ENCODE measurements at regions not wholly inside any gene's neighbourhood (a gene's known extent, or its start where the extent isn't known, plus 50 kb on each side); places are given as distances from the start of the nearest gene placed in this dataset.

DNA sequence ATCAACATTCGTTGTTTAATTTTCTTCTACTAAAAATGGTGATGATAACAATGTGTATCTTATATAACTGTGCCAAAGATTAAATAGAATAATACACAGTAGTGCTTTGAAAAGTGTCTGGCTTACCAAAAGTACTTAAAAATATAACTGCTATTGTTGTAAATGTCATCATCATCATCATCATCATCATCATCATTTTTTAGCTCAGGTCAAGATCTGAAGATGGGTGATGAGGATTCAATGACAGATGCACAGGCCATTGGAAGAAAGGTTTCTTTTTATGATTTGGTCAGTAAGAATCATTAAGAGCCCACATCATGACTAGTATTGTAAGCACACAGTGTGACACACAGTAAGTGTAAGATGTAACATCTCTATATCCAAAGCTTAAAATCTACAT lies 795.2 kb downstream of the SLC4A3 start:
- H3K9me3 ChIP-seq (ENCODE audit: control insufficient read depth in 1 of 2, insufficient read depth in 1 of 2, low read length in 2 of 2), result peaks cover 0 to 4% of the 10 kb centered on the region in 2 experiments
- TF ChIP-seq, protein P1, sequence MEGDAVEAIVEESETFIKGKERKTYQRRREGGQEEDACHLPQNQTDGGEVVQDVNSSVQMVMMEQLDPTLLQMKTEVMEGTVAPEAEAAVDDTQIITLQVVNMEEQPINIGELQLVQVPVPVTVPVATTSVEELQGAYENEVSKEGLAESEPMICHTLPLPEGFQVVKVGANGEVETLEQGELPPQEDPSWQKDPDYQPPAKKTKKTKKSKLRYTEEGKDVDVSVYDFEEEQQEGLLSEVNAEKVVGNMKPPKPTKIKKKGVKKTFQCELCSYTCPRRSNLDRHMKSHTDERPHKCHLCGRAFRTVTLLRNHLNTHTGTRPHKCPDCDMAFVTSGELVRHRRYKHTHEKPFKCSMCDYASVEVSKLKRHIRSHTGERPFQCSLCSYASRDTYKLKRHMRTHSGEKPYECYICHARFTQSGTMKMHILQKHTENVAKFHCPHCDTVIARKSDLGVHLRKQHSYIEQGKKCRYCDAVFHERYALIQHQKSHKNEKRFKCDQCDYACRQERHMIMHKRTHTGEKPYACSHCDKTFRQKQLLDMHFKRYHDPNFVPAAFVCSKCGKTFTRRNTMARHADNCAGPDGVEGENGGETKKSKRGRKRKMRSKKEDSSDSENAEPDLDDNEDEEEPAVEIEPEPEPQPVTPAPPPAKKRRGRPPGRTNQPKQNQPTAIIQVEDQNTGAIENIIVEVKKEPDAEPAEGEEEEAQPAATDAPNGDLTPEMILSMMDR (IDR thresholded peaks at IDR 0.05), result no peak
- no peak overlapping the region for H3K4me3 ChIP-seq (ENCODE audit: low read length)
- no peak overlapping the region for H3K4me3 Mint-ChIP-seq
- H3K4me1 ChIP-seq (ENCODE audit: insufficient read depth, low read length), result no peaks in the 10 kb centered on the region
- no peak overlapping the region for H3K27ac Mint-ChIP-seq
- peaks cover 6% of the 10 kb centered on the region for H3K9me3 Mint-ChIP-seq
- DNase-seq (no peak), ATAC-seq (ENCODE audit: poor library complexity) (no peak)
- no peaks in the 10 kb centered on the region for H3K27me3 ChIP-seq (ENCODE audit: control insufficient read depth in 1 of 2, insufficient read depth in 2 of 2, low read length in 2 of 2)
- H3K27me3 Mint-ChIP-seq, result no peaks in the 10 kb centered on the region
- no peaks in the 10 kb centered on the region for H3K4me1 Mint-ChIP-seq (ENCODE audit: low read depth)
- H3K27ac ChIP-seq (ENCODE audit: low read depth in 1 of 2, low read length in 2 of 2), result no peak overlapping the region
- no peaks in the 10 kb centered on the region for H3K36me3 Mint-ChIP-seq (ENCODE audit: low read depth)
- no peaks in the 10 kb centered on the region for H3K36me3 ChIP-seq (ENCODE audit: insufficient read depth, low read length)
- POLR2A ChIA-PET, result no interaction called here
- CTCF ChIA-PET, result no interaction called here
- intact Hi-C loops (cut with DNase I, micrococcal nuclease), result no loop called here

DNA sequence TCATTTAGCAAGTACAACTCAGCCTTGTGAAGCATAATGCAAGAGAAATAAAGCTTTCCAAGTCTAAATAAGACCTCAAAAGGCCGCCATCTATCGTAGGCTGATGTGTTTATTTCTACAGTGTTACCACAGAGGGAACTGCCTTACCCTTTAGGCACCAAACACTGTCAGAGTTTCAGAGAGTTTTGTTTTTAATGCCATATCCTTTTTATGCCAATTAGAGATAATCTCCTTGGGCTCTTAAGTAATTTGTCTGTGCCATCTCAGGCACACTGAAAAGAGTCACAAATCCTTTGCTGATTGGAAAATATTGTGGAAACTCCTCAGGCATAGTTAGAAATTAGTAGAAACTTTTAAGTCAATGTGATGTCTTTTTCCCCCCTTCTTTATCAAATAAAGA lies 797.1 kb downstream of the SLC4A3 start:
- no peaks in the 10 kb centered on the region for H3K36me3 ChIP-seq (ENCODE audit: insufficient read depth, low read length)
- TF ChIP-seq, protein P1 (IDR thresholded peaks at IDR 0.05), result no peak
- ATAC-seq (ENCODE audit: poor library complexity), result no peak
- H3K4me3 ChIP-seq (ENCODE audit: low read length), result no peak overlapping the region
- peaks cover 6% of the 10 kb centered on the region for H3K9me3 Mint-ChIP-seq
- H3K27me3 Mint-ChIP-seq, result no peaks in the 10 kb centered on the region
- H3K27me3 ChIP-seq (ENCODE audit: control insufficient read depth in 1 of 2, insufficient read depth in 2 of 2, low read length in 2 of 2), result no peaks in the 10 kb centered on the region
- H3K9me3 ChIP-seq (ENCODE audit: control insufficient read depth in 1 of 2, insufficient read depth in 1 of 2, low read length in 2 of 2), result peaks cover 0 to 4% of the 10 kb centered on the region in 2 experiments
- H3K27ac Mint-ChIP-seq, result no peak overlapping the region
- H3K4me1 ChIP-seq (ENCODE audit: insufficient read depth, low read length), result no peaks in the 10 kb centered on the region
- H3K4me3 Mint-ChIP-seq, result no peak overlapping the region
- DNase-seq, result no peak
- POLR2A ChIA-PET, result no interaction called here
- CTCF ChIA-PET, result no interaction called here
- H3K36me3 Mint-ChIP-seq (ENCODE audit: low read depth), result no peaks in the 10 kb centered on the region
- H3K27ac ChIP-seq (ENCODE audit: low read depth in 1 of 2, low read length in 2 of 2), result no peak overlapping the region
- intact Hi-C loops (cut with DNase I, micrococcal nuclease), result no loop called here
- no peaks in the 10 kb centered on the region for H3K4me1 Mint-ChIP-seq (ENCODE audit: low read depth)

DNA sequence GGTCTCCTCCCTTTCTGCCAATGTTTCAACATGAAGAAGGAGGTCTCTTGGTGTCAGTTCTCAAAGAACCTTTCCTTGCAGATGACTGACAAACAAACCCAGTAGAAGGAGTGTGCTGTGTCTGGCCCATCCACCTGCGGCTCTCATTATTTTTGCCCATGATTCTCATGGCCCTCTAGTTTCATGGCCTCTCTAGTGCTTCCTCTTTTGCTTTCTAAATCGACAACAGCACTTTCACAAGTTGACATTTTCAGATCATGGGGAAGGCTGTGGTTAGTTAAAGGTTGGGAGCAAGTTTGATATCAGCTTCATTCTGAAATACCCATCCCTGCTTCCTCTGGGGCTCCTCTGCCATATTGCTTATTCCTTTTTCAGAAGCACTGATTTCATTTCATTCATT lies 805.2 kb downstream of the SLC4A3 start:
- ChIA-PET CTCF (no interaction called here), POLR2A (no interaction called here)
- no peaks in the 10 kb centered on the region for H3K27me3 Mint-ChIP-seq
- intact Hi-C loops (cut with DNase I, micrococcal nuclease), result no loop called here
- DNase-seq (no peak), ATAC-seq (ENCODE audit: poor library complexity) (no peak)
- H3K4me1 Mint-ChIP-seq (ENCODE audit: low read depth), result no peaks in the 10 kb centered on the region
- H3K9me3 Mint-ChIP-seq, result no peaks in the 10 kb centered on the region
- Histone ChIP-seq H3K27ac (ENCODE audit: low read depth in 1 of 2, low read length in 2 of 2) (no peak overlapping the region), H3K9me3 (ENCODE audit: control insufficient read depth in 1 of 2, insufficient read depth in 1 of 2, low read length in 2 of 2) (no peaks in the 10 kb centered on the region), H3K27me3 (ENCODE audit: control insufficient read depth in 1 of 2, insufficient read depth in 2 of 2, low read length in 2 of 2) (no peaks in the 10 kb centered on the region), H3K36me3 (ENCODE audit: insufficient read depth, low read length) (no peaks in the 10 kb centered on the region), H3K4me1 (ENCODE audit: insufficient read depth, low read length) (no peaks in the 10 kb centered on the region), H3K4me3 (ENCODE audit: low read length) (no peak overlapping the region)
- H3K27ac Mint-ChIP-seq, result no peak overlapping the region
- H3K36me3 Mint-ChIP-seq (ENCODE audit: low read depth), result no peaks in the 10 kb centered on the region
- TF ChIP-seq, protein P1 (IDR thresholded peaks at IDR 0.05), result no peak
- no peak overlapping the region for H3K4me3 Mint-ChIP-seq
